NCI-H1694 (cell line): ENCODE measurements at regions not wholly inside any gene's neighbourhood (a gene's known extent, or its start where the extent isn't known, plus 50 kb on each side); places are given as distances from the start of the nearest gene placed in this dataset.
A peak's percentile ranks its signal among the peaks of the same experiment; 100 is the strongest.
"Not testable (repeated sequence)": the region's sequence is repeated elsewhere in the genome, so short reads cannot be mapped to it uniquely, and the experiment has no call there.

Experiments used
- DNase-seq: peaks from one replicate; lab custom pipeline; 2025; lab: John Stamatoyannopoulos, UW

GRCh38 chrX:125089761-125090445, 229.8 kb upstream of the TEX13C start:
- no peak for DNase-seq

DNA sequence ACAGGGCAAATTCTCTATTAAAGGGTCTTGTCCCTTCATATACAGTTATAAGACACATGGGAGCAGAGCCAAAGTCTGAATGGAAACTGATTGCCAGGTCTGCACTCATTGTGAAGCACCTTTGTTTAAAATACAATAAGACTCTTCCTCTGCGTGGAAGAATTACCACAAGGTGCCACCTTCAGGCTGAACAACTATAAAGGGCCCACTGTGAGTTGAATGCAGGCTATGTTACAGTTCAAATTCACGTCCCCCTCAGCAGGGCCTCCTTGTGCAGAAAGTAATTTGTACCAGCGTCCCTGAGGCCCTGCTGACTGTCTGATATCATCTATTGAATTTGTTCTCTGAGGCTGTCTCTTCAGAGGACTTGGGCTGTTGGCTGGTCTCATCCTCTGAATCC, 225.8 kb upstream of the TEX13C start:
- no peak for DNase-seq

DNA sequence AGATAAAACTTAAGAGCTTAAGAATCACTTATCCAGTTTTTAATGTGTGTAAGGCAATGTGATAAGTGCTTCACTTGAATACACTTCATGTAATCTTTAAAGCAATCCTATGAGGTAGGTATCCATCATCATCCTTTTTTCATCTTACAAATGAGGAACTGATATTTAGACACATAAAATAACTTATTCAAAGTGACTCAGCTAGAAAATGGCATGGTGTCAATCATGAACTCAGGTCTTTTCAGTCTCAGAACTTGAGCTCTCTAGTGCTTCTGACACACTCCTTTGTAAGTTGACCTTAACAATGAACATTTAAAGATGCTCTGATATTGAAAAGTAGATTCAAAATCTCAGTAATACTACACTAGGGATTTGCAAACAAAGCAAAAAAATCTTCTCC, 224.8 kb upstream of the TEX13C start:
- no peak for DNase-seq

DNA sequence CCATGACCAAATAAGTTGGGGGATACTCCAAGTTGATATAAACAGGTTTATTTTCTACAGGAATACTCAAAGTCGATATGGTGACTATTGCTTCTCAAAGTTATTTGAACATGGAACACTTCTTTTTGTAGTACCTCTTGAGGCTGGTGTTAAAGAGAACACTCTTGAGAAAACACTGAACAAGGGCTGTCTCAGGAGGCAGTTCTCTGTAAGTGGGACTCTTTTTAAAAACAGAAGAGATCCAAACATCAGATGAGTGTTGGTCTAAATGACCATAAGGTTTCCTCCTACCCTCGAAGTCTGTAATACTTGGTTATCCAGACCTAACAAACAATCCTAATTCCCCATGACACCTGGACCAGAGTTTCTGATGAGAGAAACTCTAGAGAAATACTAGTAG, 223.2 kb upstream of the TEX13C start:
- no peak for DNase-seq

DNA sequence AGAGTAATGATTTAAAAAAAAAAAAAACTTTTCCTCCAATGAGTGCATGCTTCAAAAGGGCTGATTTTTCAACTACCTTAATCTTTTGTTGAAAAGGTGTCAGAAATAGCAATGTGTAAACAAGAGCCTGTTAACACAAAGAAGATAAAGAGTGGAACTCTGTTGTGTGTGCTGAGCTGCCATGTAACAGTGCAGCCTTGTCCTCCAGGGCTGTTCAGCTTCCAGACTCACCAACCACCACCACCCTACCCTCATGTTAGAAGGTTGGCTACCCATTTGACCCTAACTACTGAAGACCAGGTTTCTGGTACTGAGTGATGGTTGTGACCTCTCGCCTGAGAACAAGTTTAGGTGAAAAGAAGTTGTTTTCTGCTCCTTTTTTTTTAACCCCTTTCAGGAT, 222.8 kb upstream of the TEX13C start:
- DNase-seq, result no peak

DNA sequence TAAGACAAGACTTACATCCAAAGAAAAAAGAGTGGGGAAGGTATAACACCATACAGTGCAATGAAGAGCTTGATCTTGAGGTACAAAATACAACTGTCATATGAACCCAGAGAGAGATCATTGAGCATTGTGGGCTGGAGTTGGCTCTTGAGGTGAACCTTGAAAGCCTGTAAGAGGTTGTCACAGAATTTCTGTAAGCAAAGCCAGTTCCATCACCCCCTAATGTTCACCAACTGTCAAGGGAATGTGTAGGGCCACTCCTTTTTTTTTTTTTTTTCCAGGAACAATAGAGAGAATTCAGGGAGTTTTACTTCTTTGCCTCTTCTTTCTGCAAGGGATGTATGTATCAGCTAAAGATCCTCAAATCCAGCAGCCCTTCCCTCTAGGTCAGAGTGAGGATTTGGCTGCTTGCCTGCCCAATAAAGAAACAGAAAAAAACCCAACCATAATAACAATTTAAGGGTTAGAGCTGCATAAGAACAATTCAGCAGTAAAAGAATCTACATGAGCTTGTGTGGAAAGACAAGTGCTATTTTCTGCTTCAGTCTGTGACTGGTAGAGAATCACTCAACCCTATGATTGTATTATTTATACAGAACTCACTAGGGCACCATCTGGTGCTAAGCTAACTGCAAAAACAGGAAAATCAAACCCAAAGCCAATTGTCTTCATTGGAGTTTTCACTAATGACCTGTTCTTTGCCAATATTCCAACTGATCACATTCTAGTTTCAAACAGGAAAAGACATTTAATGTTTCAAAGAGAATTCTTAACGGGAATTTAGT, 217.5 kb upstream of the TEX13C start:
- DNase-seq, result peak; percentile 78

GRCh38 chrX:125103693-125104092, 216.0 kb upstream of the TEX13C start:
- DNase-seq, result no peak

DNA sequence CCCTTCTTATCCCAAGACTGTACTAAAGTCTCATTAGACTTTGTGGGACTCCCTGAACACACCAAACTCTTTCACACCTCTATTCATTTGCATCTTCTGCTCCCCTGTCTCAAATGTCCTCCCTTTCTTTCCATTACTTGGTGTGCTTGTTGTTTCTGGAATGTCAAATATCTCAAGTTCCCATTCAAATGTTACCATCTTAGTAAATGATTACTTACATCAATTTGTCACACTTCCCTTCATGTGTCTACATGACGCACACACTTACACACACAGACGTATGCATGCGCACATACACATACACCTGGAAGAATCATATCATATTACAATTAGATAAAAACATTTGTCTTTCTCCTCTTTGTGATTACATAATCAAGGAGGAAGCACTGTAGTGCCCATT, 210.8 kb upstream of the TEX13C start:
- DNase-seq, result no peak

- DNase-seq, result peak; percentile 49
Observed at GRCh38 chrX:125131164-125131563, 188.5 kb upstream of the TEX13C start.

DNA sequence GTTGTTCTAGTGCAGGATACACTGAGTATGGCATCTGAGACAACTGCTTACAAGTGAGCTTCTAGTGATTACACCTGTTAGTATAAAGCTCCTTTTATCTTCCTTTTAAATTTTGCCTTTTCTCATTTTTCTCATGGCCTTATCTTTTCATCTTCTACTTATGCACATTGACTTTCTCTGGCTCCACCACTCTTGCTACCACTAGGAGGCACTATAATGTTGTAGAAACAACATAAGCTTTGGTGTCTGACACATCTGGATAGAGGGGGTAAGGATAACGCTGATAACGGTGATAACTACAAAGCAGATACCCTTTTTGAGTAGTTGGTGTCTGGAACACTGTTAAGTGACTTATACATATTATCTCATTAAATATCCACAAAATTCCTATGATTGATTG, 187.4 kb upstream of the TEX13C start:
- peak; percentile 12 for DNase-seq

DNA sequence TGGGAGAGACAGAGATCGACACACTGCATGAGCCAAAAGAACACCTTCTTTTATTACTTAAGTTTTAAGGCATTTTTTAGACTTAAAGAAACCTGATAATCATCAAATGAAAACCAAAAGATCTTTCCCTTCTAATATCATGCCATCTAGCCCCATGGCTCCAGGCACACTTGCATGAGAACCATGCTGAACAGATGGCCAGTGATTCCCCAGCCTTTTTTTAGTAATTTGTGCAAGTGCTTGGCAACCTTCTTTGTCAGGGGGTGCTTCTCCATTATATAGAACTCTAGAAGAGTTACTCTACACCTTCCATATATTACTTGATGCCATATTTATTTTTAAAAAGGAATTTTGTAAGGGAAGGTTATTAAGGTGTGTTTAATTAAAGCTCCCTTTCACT, 182.2 kb upstream of the TEX13C start:
- DNase-seq, result peak; percentile 48

GRCh38 chrX:125150231-125150630, 169.4 kb upstream of the TEX13C start:
- no peak for DNase-seq

- DNase-seq, result no peak
Observed at GRCh38 chrX:125151146-125151545, 168.5 kb upstream of the TEX13C start.

DNA sequence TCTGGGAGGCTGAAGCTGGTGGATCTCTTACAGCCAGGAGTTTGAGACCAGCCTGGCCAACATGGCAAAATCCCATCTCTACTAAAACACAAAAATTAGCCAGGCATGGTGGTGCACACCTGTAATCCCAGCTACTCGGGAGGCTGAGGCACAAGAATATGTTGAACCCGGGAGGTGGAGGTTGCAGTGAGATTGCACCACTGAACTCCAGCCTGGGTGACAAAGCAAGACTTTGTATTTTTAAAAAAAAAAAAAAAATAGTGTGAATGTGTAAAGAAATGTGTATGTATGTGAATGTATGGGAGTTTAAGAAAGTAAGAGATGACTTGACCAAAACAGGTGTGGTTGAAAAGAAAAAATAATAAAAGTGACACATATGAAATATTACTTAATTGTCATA, 167.7 kb upstream of the TEX13C start:
- DNase-seq, result no peak

GRCh38 chrX:125153621-125154020, 166.1 kb upstream of the TEX13C start:
- no peak for DNase-seq

DNA sequence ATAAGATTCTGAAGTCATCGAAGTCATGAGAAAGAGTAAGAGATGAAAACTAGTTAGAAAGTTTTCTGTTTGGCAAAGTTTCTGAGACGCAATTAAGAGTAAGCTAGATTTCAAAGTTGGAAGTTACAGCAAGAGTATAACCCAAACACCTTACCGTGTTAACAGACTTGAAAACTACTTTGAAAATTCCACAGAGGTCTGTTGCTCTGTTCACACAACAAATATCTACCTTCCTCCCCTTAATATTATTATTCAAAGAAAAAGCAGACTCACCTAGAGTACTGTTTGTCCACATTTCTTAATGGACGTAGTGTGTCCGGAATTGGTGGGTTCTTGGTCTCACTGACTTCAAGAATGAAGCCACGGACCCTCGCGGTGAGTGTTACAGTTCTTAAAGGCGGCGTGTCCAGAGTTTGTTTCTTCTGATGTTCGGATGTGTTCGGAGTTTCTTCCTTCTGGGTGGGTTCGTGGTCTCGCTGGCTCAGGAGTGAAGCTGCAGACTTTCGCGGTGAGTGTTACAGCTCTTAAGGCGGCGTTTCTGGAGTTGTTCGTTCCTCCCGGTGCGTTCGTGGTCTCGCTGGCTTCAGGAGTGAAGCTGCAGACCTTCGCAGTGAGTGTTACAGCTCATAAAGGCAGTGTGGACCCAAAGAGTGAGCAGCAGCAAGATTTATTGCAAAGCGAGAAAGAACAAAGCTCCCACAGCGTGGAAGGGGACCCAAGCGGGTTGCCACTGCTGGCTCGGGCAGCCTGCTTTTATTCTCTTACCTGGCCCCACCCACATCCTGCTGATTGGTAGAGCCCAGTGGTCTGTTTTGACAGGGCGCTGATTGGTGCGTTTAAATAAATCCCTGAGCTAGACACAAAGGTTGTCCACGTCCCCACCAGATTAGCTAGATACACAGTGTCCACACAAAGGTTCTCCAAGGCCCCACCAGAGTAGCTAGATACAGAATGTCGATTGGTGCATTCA, 165.1 kb upstream of the TEX13C start:
- DNase-seq, result not testable (repeated sequence)

GRCh38 chrX:125155296-125156033, 164.2 kb upstream of the TEX13C start:
- DNase-seq, result not testable (repeated sequence)

GRCh38 chrX:125170459-125170858, 149.2 kb upstream of the TEX13C start:
- DNase-seq, result no peak

GRCh38 chrX:125172531-125172930, 147.1 kb upstream of the TEX13C start:
- DNase-seq, result no peak

DNA sequence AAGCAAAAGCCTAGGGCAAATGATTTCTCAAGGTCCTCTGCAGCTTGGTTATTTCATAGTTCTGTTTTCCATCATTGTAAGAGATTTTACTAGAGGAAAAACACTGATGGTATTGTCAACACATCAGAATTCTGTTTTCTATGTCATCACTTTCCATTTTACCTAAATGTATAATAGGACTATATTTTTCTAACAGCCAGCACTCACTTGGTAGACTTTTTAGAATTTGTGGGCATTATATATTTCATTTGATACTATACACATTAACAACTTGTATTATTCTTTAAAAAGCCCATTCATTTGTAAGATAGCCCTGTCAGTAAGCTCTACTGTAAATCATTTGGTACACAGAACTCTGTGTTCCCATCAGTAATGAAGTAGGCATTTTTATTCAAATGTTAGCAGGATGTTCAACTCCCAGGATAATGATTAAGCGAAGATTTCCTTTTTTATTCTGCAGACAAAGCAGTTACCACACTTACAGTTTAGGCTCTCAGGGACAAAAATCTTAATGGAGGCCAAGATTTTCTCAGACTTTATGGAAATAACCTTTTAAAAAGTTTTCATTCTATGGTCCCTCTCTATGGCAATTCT, 143.6 kb upstream of the TEX13C start:
- DNase-seq, result no peak

DNA sequence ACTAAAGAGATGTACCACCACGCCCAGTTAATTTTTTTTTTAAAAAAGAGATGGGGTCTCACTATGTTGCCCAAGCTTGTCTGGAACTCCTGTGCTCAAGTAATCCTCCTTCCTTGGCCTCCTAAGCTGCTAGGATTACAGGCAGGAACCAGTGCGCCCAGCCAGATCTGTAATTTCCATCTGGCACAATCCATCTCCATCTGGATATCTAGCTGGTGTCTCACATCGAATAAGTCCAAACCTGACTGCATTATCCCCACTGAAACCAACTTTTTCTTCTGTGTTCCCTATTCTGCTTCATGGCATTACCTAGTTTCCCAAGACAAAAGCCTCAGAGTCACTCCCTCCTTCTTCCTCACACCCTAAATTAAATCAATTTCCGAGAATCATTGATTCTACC, 125.8 kb upstream of the TEX13C start:
- no peak for DNase-seq
